Fibroblast of pulmonary artery (primary cell): ENCODE measurements at regions not wholly inside any gene's neighbourhood (a gene's known extent, or its start where the extent isn't known, plus 50 kb on each side); places are given as distances from the start of the nearest gene placed in this dataset.

Source experiments
- DNase-seq: peaks from one replicate; pipeline ENCODE4 v3.0.0-alpha.2; 2010; ENCODE audit warnings: low read depth
- H3K4me3 ChIP-seq: replicated peaks from 2 replicates; pipeline ENCODE4 v1.5.1; 2011; ENCODE audit warnings: low read depth, mild to moderate bottlenecking, control low read depth, low read length, moderate library complexity
- TF ChIP-seq, protein P1 (sequence below): IDR thresholded peaks from 2 replicates; pipeline ENCODE4 v1.5.1; 2011; ENCODE audit warnings: mild to moderate bottlenecking, control low read depth, low read length, inconsistent platforms; ENCODE audit errors: missing control alignments

DNA sequence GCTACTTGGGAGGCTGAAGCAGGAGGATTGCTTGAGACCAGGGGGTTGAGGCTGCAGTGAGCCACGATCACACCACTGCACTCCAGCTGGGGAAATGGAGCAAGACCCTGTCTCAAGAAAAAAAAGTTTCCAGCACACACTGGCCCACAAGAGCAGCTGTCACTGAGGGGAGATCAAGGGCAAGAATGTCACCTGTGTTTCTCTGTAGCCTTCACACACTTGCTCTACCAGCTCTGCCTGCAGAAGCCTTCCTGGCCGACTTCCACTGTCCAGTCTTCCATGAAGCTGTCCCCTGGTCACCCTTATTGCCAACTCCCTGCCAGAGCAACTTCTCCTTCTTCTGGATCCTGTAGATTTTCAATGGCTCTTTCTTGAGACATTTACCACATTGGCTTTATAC is 158.0 kb downstream of the KCTD15 start:
- no peak overlapping the region for H3K4me3 ChIP-seq
- TF ChIP-seq, protein P1, sequence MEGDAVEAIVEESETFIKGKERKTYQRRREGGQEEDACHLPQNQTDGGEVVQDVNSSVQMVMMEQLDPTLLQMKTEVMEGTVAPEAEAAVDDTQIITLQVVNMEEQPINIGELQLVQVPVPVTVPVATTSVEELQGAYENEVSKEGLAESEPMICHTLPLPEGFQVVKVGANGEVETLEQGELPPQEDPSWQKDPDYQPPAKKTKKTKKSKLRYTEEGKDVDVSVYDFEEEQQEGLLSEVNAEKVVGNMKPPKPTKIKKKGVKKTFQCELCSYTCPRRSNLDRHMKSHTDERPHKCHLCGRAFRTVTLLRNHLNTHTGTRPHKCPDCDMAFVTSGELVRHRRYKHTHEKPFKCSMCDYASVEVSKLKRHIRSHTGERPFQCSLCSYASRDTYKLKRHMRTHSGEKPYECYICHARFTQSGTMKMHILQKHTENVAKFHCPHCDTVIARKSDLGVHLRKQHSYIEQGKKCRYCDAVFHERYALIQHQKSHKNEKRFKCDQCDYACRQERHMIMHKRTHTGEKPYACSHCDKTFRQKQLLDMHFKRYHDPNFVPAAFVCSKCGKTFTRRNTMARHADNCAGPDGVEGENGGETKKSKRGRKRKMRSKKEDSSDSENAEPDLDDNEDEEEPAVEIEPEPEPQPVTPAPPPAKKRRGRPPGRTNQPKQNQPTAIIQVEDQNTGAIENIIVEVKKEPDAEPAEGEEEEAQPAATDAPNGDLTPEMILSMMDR: no peak

DNA sequence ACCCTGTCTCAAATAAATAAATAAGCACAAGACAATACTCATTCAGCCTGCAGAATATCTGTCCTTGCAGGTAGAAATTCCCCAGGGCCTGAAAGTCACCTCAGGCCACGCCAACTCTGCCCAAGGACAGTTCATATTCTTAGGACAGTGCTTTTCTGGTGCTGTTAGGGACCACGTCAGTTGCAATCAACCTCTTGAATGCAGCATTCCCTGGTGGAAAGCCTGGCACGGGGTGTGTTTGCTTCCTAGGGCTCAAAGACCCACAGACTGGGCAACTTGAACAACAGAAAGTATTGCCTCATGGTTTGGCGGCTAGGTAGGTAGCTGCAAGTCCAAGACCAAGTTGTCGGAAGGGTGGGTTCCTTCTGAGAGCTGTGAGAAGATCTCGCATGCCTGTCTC is 160.3 kb downstream of the KCTD15 start:
- DNase-seq: no peak
- TF ChIP-seq, protein P1: no peak

More for the DNA sequence above, 158.0 kb downstream of the KCTD15 start:
- DNase-seq: no peak

DNA sequence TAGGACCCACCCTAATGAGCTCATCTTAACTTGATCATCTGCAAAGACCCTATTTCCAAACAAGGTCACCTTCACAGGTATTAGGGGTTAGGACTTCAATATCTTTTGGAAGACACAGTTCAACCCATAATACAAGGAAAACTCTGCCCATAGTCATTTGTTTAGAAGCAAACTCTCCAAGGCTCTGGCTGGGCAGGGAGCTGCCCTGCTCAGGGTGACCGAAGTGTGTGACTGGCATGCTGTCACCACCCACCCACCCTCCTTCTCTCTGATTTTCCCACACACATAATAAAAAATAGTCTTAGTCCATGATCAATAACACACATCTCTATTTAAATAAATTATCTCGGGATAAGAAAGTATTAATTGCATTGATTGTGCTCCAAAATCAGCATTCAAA is 161.1 kb downstream of the KCTD15 start:
- TF ChIP-seq, protein P1: no peak
- DNase-seq: no peak
- no peak overlapping the region for H3K4me3 ChIP-seq

More for the DNA sequence above, 160.3 kb downstream of the KCTD15 start:
- no peak overlapping the region for H3K4me3 ChIP-seq

DNA sequence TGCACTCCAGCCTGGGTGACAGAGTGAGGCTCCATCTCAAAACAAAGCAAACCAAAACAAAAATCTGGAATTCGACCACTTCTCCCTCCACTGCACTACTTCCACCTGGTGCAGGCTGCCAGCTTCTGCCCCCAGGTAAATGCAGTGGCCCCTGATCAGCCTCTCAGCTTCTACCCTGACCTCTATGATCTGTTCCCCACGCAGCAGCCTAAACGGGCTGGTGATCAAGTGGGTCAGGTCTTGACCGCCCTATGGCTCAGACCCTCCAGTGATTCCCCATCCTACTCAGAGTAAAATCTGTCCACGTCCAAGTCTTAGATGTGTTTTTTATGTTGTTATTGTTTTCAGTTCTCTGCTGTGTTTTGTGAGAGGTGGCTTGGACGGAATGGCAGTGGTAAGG is 163.9 kb downstream of the KCTD15 start:
- TF ChIP-seq, protein P1: no peak
- no peak overlapping the region for H3K4me3 ChIP-seq
- DNase-seq: no peak

DNA sequence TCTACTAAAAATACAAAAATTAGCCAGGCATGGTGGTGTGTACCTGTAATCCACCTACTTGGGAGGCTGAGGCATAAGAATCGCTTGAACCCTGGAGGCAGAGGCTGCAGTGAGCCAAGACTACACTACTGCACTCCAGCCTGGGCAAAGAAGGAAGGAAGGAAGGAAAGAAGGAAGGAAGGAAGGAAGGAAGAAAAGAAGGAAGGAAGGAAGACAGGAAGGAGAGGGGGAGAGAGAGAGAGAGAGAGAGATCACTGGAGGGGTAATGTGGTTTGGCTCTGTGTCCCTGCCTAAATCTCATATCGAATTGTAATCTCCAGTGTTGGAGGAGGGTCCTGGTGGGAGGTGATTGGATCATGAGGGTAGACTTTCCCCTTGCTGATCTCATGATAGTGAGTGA is 165.5 kb downstream of the KCTD15 start:
- DNase-seq: no peak
- TF ChIP-seq, protein P1: no peak
- no peak overlapping the region for H3K4me3 ChIP-seq

DNA sequence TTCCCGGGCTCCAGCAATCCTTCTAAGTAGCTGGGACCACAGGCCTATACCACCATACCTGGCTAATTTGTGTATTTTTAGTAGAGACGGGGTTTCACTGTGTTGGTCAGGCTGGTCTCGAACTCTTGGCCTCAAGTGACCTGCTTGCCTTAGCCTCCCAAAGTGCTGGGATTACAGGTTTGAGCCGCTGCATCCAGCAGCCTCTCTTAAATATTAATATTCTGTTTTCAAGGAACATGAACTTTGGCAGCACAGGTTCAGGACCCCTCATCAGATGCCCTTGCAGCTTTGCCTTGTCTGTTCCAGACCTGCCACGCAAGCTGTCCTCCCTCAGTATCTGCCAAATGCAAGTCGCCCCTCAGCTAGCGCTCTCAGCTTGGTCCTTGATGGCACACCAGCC is 166.8 kb downstream of the KCTD15 start:
- TF ChIP-seq, protein P1: no peak
- DNase-seq: no peak
- no peak overlapping the region for H3K4me3 ChIP-seq

DNA sequence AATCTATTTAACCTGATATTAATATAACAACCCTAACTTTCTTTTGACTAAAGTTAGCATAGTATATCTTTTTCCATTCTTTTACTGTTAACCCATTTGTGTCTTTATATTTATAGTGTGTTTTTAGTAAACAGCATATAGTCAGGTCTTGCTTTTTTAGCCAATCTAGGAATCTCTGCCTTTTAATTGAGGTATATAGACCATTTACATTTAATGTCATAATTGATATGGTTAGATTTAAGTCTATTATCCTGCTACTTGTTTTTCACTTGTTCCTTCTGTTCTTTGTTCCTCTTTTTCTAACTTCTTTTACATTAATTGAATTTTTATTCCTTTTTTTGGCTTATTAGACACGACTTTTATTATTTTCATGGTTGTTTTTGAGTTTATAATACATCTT is 174.4 kb downstream of the KCTD15 start:
- H3K4me3 ChIP-seq: no peak overlapping the region
- DNase-seq: no peak
- TF ChIP-seq, protein P1: no peak
